ENCODE measurements at regions not wholly inside any gene's neighbourhood (a gene's known extent, or its start where the extent isn't known, plus 50 kb on each side); places are given as distances from the start of the nearest gene placed in this dataset.

GRCh38 chr6:62914530-62914929 is 296.7 kb upstream of the FKBP1C start:
- DNase-seq, result no peak
- 71 to 79% methylated on average over 4 of the region's 4 CpGs for WGBS, 2 donors
- Histone ChIP-seq H3K36me3 (replicated peaks in 1 of 2; ENCODE audit: insufficient read depth in 1 of 2, low read depth in 2 of 2) (no peaks in the 10 kb centered on the region), H3K27ac (no peak overlapping the region), H3K4me3 (no peak overlapping the region), H3K9me3 (no peaks in the 10 kb centered on the region), H3K4me1 (no peaks in the 10 kb centered on the region), H3K27me3 (no peaks in the 10 kb centered on the region)
- no peak for ATAC-seq
- no peak for TF ChIP-seq POLR2A (IDR thresholded peaks at IDR 0.05)
- TF ChIP-seq CTCF (IDR thresholded peaks at IDR 0.05), result no peak
- intact Hi-C loops (cut with DNase I), result no loop called here

DNA sequence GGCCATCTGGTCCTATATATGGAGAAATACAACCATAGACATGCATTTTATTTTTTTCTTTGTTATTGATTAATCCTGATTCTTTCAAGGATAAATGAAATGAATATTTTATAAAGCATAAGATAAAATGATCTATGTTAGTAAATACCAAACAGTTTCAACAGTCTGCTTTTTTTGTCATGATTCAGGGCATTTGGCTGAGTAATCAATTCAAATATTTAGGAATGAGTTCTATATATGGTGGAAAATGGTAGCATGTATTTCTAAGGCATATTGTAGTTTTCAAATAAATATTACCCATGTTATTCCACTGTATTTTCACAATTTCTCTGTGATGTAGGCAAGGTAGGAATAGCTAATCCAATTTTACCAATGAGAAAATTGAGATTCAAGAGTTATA is 287.5 kb upstream of the FKBP1C start:
- no peak overlapping the region for H3K27ac ChIP-seq
- no peaks in the 10 kb centered on the region for H3K36me3 ChIP-seq (replicated peaks in 1 of 2; ENCODE audit: insufficient read depth in 1 of 2, low read depth in 2 of 2)
- TF ChIP-seq CTCF (IDR thresholded peaks at IDR 0.05) (no peak), POLR2A (IDR thresholded peaks at IDR 0.05) (no peak)
- H3K4me3 ChIP-seq, result no peak overlapping the region
- H3K27me3 ChIP-seq, result no peaks in the 10 kb centered on the region
- H3K4me1 ChIP-seq, result no peaks in the 10 kb centered on the region
- intact Hi-C loops (cut with DNase I), result no loop called here
- no peak for DNase-seq
- H3K9me3 ChIP-seq, result no peaks in the 10 kb centered on the region
- ATAC-seq, result no peak

GRCh38 chr6:62940848-62941247 is 270.4 kb upstream of the FKBP1C start:
- intact Hi-C loops (cut with DNase I), result no loop called here
- no peak overlapping the region for H3K27ac ChIP-seq
- H3K27me3 ChIP-seq, result no peaks in the 10 kb centered on the region
- H3K4me1 ChIP-seq, result no peaks in the 10 kb centered on the region
- no peaks in the 10 kb centered on the region for H3K9me3 ChIP-seq
- WGBS, 2 donors, result 22 to 32% methylated on average over 3 of the region's 3 CpGs
- ATAC-seq, result no peak
- no peak for TF ChIP-seq CTCF (IDR thresholded peaks at IDR 0.05)
- no peak for TF ChIP-seq POLR2A (IDR thresholded peaks at IDR 0.05)
- no peaks in the 10 kb centered on the region for H3K36me3 ChIP-seq (replicated peaks in 1 of 2; ENCODE audit: insufficient read depth in 1 of 2, low read depth in 2 of 2)
- no peak overlapping the region for H3K4me3 ChIP-seq
- DNase-seq, result no peak

DNA sequence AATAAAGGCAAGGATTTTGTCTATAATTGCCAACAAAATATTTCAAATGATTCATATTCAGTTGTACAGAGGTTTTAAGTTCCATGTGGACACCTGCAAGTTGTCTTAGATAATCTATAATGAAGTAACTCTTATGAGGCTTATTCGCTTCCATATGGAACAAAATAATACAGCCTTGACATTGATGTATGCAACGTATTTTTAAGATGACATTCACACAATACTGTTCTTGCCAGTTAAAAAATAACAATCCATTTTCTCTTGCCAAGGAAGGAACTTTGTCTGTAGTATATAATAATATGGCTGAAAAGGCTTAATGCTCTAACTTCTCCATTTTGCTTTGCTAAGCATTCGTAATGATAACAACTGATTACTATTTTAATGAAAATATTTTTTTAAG is 269.3 kb upstream of the FKBP1C start:
- TF ChIP-seq POLR2A (IDR thresholded peaks at IDR 0.05) (no peak), CTCF (IDR thresholded peaks at IDR 0.05) (no peak)
- H3K4me1 ChIP-seq, result no peaks in the 10 kb centered on the region
- DNase-seq (no peak), ATAC-seq (no peak)
- H3K27me3 ChIP-seq, result no peaks in the 10 kb centered on the region
- 80 to 82% methylated on average over 3 of the region's 3 CpGs for WGBS, 2 donors
- H3K9me3 ChIP-seq, result no peaks in the 10 kb centered on the region
- intact Hi-C loops (cut with DNase I), result no loop called here
- no peaks in the 10 kb centered on the region for H3K36me3 ChIP-seq (replicated peaks in 1 of 2; ENCODE audit: insufficient read depth in 1 of 2, low read depth in 2 of 2)
- H3K27ac ChIP-seq, result no peak overlapping the region
- no peak overlapping the region for H3K4me3 ChIP-seq

DNA sequence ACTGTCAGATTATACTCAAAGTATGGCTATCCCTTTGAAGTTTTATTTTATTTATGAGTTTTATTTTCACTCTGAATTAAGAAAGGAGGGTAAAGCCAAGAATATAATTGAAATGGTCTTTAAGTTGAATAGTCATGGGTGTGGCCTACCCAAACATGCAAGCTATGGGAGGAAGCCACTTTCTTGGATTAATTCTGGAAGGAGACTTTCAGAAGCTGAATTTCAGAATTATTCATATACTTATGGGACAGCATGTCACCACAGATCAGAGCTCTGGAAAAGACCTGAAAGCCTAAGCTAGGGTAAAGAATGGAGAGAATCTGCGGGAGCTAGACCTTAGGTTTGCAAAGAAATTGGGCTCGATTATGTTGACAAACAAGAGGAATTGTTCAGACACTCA is 242.4 kb upstream of the FKBP1C start:
- Histone ChIP-seq H3K36me3 (replicated peaks in 1 of 2; ENCODE audit: insufficient read depth in 1 of 2, low read depth in 2 of 2) (no peaks in the 10 kb centered on the region), H3K9me3 (no peaks in the 10 kb centered on the region), H3K4me1 (no peaks in the 10 kb centered on the region), H3K4me3 (no peak overlapping the region), H3K27ac (no peak overlapping the region), H3K27me3 (no peaks in the 10 kb centered on the region)
- TF ChIP-seq CTCF (IDR thresholded peaks at IDR 0.05) (no peak), POLR2A (IDR thresholded peaks at IDR 0.05) (no peak)
- 77 to 85% methylated on average over 2 of the region's 2 CpGs for WGBS, 2 donors
- intact Hi-C loops (cut with DNase I), result no loop called here
- ATAC-seq (no peak), DNase-seq (no peak)

Measured in body of pancreas (tissue), 4 donors.